ENCODE measurements at regions not wholly inside any gene's neighbourhood (a gene's known extent, or its start where the extent isn't known, plus 50 kb on each side); places are given as distances from the start of the nearest gene placed in this dataset.

- TF ChIP-seq CTCF (IDR thresholded peaks at IDR 0.05 in 8 of 11, conservative IDR thresholded peaks at IDR 0.05 in 3 of 11) (no peak), POLR2A (IDR thresholded peaks at IDR 0.05) (no peak), POLR2AphosphoS5 (IDR thresholded peaks at IDR 0.05) (no peak)
These were observed 348.3 kb upstream of the SLITRK1 start for GRCh38 chr13:84230568-84230967.
